ENCODE measurements at regions not wholly inside any gene's neighbourhood (a gene's known extent, or its start where the extent isn't known, plus 50 kb on each side); places are given as distances from the start of the nearest gene placed in this dataset.

DNA sequence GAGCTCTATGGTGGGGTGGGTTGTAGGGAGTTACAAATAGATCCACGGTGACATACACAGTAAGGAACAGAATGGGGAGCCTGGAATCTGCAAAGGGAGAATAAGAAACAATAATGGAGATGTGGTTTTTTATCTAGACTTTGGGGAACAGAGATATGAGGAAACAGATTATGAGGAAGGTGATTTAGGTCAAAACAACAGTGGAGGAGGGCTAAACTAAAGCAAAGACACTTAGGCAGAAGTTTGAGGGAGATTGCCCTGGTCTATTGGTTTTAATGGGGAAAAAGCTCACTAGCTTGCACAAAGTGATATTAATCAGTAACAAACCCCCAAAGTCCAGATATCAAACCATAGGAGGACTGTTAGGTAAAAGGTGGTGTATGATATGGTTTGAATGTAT is 144.5 kb upstream of the DYRK2 start:
- DNase-seq, result no peak
- H3K27me3 Mint-ChIP-seq (ENCODE audit: low read depth), result no peaks in the 10 kb centered on the region
- no peak overlapping the region for H3K4me3 Mint-ChIP-seq
- no peaks in the 10 kb centered on the region; a peak in 1 of 5 replicates for H3K9me3 Mint-ChIP-seq
- Histone ChIP-seq H3K79me2 (ENCODE audit: insufficient read depth, low read length) (no peaks in the 10 kb centered on the region), H4K91ac (ENCODE audit: insufficient read length, low read depth, low read length) (no peak overlapping the region), H2AK5ac (ENCODE audit: insufficient read length, low read length) (no peak overlapping the region), H3K18ac (ENCODE audit: insufficient read length, low read depth, low read length) (no peak overlapping the region), H3K4ac (ENCODE audit: low read depth, low read length) (no peak overlapping the region), H4K5ac (ENCODE audit: insufficient read length, low read depth, low read length) (no peak overlapping the region), H3K4me1 (ENCODE audit: insufficient read depth, low read length) (no peaks in the 10 kb centered on the region), H3K56ac (ENCODE audit: insufficient read length, low read depth, low read length) (no peak overlapping the region), H2BK120ac (ENCODE audit: low read depth, low read length, poor library complexity, severe bottlenecking) (no peak overlapping the region), H3K14ac (ENCODE audit: insufficient read depth, low read length) (no peak overlapping the region), H2BK12ac (ENCODE audit: insufficient read length, low read depth, low read length) (no peak overlapping the region), H4K8ac (replicated peaks; ENCODE audit: insufficient read length, low read depth, low read length) (no peak overlapping the region), H3K23me2 (ENCODE audit: insufficient read length, low read depth, low read length, poor library complexity, severe bottlenecking) (no peaks in the 10 kb centered on the region), H3K23ac (ENCODE audit: insufficient read length, low read depth, low read length) (no peak overlapping the region), H2BK5ac (ENCODE audit: insufficient read length, low read length) (no peak overlapping the region), H2BK15ac (ENCODE audit: low read depth, low read length) (no peak overlapping the region), H3K27ac (ENCODE audit: insufficient read length, low read depth, low read length) (no peak overlapping the region), H3T11ph (ENCODE audit: low read length) (no peak overlapping the region), H2BK20ac (ENCODE audit: low read depth, low read length, poor library complexity, severe bottlenecking) (no peak overlapping the region), H3K9ac (ENCODE audit: extremely low read depth, insufficient read length, low read length) (no peak overlapping the region), H4K20me1 (ENCODE audit: control insufficient read depth, insufficient read depth, insufficient read length) (no peaks in the 10 kb centered on the region), H2AFZ (ENCODE audit: low read length) (no peak overlapping the region), H3K4me2 (ENCODE audit: insufficient read depth, insufficient read length, low read length) (no peak overlapping the region), H3K27me3 (ENCODE audit: insufficient read depth, low read length) (no peaks in the 10 kb centered on the region), H3K79me1 (ENCODE audit: insufficient read depth, low read depth, low read length, poor library complexity, severe bottlenecking) (no peaks in the 10 kb centered on the region), H3K9me3 (ENCODE audit: control insufficient read depth, low read depth, low read length) (no peaks in the 10 kb centered on the region)
- TF ChIP-seq, protein P1, sequence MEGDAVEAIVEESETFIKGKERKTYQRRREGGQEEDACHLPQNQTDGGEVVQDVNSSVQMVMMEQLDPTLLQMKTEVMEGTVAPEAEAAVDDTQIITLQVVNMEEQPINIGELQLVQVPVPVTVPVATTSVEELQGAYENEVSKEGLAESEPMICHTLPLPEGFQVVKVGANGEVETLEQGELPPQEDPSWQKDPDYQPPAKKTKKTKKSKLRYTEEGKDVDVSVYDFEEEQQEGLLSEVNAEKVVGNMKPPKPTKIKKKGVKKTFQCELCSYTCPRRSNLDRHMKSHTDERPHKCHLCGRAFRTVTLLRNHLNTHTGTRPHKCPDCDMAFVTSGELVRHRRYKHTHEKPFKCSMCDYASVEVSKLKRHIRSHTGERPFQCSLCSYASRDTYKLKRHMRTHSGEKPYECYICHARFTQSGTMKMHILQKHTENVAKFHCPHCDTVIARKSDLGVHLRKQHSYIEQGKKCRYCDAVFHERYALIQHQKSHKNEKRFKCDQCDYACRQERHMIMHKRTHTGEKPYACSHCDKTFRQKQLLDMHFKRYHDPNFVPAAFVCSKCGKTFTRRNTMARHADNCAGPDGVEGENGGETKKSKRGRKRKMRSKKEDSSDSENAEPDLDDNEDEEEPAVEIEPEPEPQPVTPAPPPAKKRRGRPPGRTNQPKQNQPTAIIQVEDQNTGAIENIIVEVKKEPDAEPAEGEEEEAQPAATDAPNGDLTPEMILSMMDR (conservative IDR thresholded peaks at IDR 0.05), result no peak
- no peak overlapping the region for H3K27ac Mint-ChIP-seq
- no CpG with 5 or more reads among the region's 1 CpG for WGBS (ENCODE audit: extremely low coverage, insufficient read length, low lambda C conversion rate)
- H3K4me1 Mint-ChIP-seq, result peaks cover 20 to 22% of the 10 kb centered on the region in 2 experiments
- no peaks in the 10 kb centered on the region for H3K36me3 Mint-ChIP-seq (ENCODE audit: insufficient read depth in 1 of 3, low read depth in 3 of 3)
